Body of pancreas (tissue), 4 donors: ENCODE measurements at regions not wholly inside any gene's neighbourhood (a gene's known extent, or its start where the extent isn't known, plus 50 kb on each side); places are given as distances from the start of the nearest gene placed in this dataset.

ENCODE experiments used
- CTCF ChIP-seq, 7 experiments: fragments of 450-650 bp in 4 of 7; fragments of 200-600 bp in 3 of 7; sonication (generic) in 3 of 7; IDR thresholded peaks; one replicate each; pipeline ENCODE4 v1.5.1; 2016 to 2019; ENCODE audit warnings: antibody characterized with exemption in 7 of 7
- POLR2A ChIP-seq, 3 donors: fragments of 450-650 bp; IDR thresholded peaks; one replicate each; pipeline ENCODE4 v1.6.1; 2016; ENCODE audit warnings: antibody characterized with exemption in 3 of 3, mild to moderate bottlenecking in 2 of 3

GRCh38 chr18:40882468-40882867 lies 1072.6 kb upstream of the PIK3C3 start:
- no peak for TF ChIP-seq POLR2A (IDR thresholded peaks at IDR 0.05)
- TF ChIP-seq CTCF (IDR thresholded peaks at IDR 0.05): no peak
